Transverse colon (tissue), 4 donors: ENCODE measurements at regions not wholly inside any gene's neighbourhood (a gene's known extent, or its start where the extent isn't known, plus 50 kb on each side); places are given as distances from the start of the nearest gene placed in this dataset.

Source experiments
- EP300 ChIP-seq: sonication (generic); formaldehyde crosslinking; IDR thresholded peaks from one replicate; pipeline ENCODE4 v1.6.1; 2017; ENCODE audit warnings: antibody characterized with exemption, low read depth
- POLR2A ChIP-seq: fragments of 450-650 bp; IDR thresholded peaks from one replicate; pipeline ENCODE4 v1.6.1; 2016; ENCODE audit warnings: antibody characterized with exemption, mild to moderate bottlenecking, moderate library complexity
- POLR2AphosphoS5 ChIP-seq, 3 donors: sonication (generic); formaldehyde crosslinking; IDR thresholded peaks; one replicate each; pipeline ENCODE4 v1.6.1; 2016; ENCODE audit warnings: antibody characterized with exemption in 3 of 3
- TF ChIP-seq, protein P1 (sequence below), 5 experiments: fragments of 200-600 bp in 3 of 5; fragments of 450-650 bp in 2 of 5; sonication (generic) in 3 of 5; IDR thresholded peaks; 1 replicate in 2 of 5; 2 replicates in 3 of 5; pipeline ENCODE4 v1.5.1; 2016 to 2017; ENCODE audit warnings: antibody characterized with exemption in 5 of 5, inconsistent platforms in 3 of 5, mild to moderate bottlenecking in 2 of 5, moderate library complexity in 1 of 5

DNA sequence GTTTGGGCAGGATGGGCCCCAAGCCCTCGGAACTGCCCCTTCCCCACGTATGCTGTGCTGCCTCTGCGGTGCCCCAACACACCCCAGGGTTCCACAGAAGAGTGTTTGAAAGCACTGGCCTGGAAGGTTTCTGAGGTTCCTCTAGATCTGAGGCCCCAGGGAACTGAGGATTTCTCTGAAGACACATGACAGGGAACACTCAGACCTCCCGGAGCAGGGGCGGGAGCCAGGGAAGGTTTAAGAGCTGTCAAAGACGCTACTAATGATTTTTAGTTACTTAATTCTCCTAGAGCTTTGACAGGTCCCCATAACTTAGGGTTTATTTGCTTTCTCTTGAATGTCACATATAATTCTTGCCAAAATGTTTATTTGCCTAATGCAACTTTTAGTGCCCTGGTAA lies 212.3 kb upstream of the GRIK3 start:
- TF ChIP-seq, protein P1, sequence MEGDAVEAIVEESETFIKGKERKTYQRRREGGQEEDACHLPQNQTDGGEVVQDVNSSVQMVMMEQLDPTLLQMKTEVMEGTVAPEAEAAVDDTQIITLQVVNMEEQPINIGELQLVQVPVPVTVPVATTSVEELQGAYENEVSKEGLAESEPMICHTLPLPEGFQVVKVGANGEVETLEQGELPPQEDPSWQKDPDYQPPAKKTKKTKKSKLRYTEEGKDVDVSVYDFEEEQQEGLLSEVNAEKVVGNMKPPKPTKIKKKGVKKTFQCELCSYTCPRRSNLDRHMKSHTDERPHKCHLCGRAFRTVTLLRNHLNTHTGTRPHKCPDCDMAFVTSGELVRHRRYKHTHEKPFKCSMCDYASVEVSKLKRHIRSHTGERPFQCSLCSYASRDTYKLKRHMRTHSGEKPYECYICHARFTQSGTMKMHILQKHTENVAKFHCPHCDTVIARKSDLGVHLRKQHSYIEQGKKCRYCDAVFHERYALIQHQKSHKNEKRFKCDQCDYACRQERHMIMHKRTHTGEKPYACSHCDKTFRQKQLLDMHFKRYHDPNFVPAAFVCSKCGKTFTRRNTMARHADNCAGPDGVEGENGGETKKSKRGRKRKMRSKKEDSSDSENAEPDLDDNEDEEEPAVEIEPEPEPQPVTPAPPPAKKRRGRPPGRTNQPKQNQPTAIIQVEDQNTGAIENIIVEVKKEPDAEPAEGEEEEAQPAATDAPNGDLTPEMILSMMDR (IDR thresholded peaks at IDR 0.05), result no peak
- no peak for TF ChIP-seq EP300
- TF ChIP-seq POLR2A, result no peak
- TF ChIP-seq POLR2AphosphoS5 (IDR thresholded peaks at IDR 0.05), result no peak
